ENCODE measurements at regions not wholly inside any gene's neighbourhood (a gene's known extent, or its start where the extent isn't known, plus 50 kb on each side); places are given as distances from the start of the nearest gene placed in this dataset.

DNA sequence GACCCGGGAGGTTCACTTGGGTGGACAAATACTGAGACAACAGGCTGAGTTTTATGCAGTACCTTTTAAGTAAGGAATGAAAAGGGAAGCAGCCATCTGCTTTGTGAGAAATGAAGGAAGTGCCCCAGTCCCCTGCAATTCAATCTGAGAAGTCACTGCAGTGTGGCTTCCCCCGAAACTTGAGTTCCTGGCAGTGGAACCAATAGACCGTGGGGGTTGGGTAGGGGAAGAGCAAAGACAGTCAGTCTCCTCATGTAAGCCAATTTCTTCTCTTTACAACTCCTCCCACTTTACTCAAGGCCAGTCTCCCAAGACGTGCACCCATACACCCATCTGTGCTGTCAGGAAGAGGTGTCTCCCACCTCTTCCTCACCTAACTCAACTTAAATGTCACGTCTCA is 206.5 kb downstream of the BCAT1 start:
- TF ChIP-seq FOXM1 (IDR thresholded peaks at IDR 0.05; ENCODE audit: borderline replicate concordance) = no peak
- no peak for TF ChIP-seq ARNT (IDR thresholded peaks at IDR 0.05)
- TF ChIP-seq ZNF384 (IDR thresholded peaks at IDR 0.05) = no peak
- TF ChIP-seq TARDBP (IDR thresholded peaks at IDR 0.05) = no peak
- no peak for TF ChIP-seq SP1 (IDR thresholded peaks at IDR 0.05)
- no peak for TF ChIP-seq CTBP1 (IDR thresholded peaks at IDR 0.05; ENCODE audit: borderline replicate concordance)
- no peak for TF ChIP-seq LEF1 (IDR thresholded peaks at IDR 0.05; ENCODE audit: borderline replicate concordance)
- TF ChIP-seq, protein P1, sequence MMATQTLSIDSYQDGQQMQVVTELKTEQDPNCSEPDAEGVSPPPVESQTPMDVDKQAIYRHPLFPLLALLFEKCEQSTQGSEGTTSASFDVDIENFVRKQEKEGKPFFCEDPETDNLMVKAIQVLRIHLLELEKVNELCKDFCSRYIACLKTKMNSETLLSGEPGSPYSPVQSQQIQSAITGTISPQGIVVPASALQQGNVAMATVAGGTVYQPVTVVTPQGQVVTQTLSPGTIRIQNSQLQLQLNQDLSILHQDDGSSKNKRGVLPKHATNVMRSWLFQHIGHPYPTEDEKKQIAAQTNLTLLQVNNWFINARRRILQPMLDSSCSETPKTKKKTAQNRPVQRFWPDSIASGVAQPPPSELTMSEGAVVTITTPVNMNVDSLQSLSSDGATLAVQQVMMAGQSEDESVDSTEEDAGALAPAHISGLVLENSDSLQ (IDR thresholded peaks at IDR 0.05) = no peak
- no peak for TF ChIP-seq NFRKB (IDR thresholded peaks at IDR 0.05)
- TF ChIP-seq FOXK2 (IDR thresholded peaks at IDR 0.05) = no peak
- TF ChIP-seq BHLHE40 (IDR thresholded peaks at IDR 0.05; ENCODE audit: borderline replicate concordance) = no peak
- no peak for TF ChIP-seq SUZ12 (IDR thresholded peaks at IDR 0.05)
- TF ChIP-seq ELF4 (IDR thresholded peaks at IDR 0.05) = no peak
- TF ChIP-seq L3MBTL2 (conservative IDR thresholded peaks at IDR 0.05) = no peak
- no peak for TF ChIP-seq HDGF (IDR thresholded peaks at IDR 0.05; ENCODE audit: borderline replicate concordance)
- TF ChIP-seq FOXA1 (IDR thresholded peaks at IDR 0.05) = no peak
- no peak for DNase-seq (ENCODE audit: extremely low spot score)
- CTCF ChIA-PET = no interaction called here
- POLR2A ChIA-PET = no interaction called here

DNA sequence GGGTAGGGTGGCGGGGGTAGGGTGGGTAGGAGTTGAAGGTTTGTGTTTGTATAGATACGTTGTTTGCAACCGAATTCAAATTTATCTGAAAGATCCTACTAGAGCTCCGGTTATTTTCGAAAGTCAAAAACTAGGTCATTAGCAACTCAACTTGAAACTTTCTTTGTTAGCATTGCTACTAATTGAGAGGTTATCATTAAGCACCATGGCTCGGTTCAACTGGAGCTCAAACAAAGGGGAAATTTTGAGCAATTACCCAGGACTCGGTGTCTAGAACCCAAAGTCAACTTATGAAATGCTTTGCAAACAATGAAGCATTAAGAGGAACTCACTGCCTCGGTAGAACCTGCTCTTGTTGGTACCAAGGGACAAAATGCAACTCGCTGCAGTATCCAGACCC is 207.7 kb downstream of the BCAT1 start:
- POLR2A ChIA-PET = no interaction called here
- TF ChIP-seq TARDBP (IDR thresholded peaks at IDR 0.05) (no peak), HDGF (IDR thresholded peaks at IDR 0.05; ENCODE audit: borderline replicate concordance) (no peak), L3MBTL2 (conservative IDR thresholded peaks at IDR 0.05) (no peak), SUZ12 (IDR thresholded peaks at IDR 0.05) (no peak), CTBP1 (IDR thresholded peaks at IDR 0.05; ENCODE audit: borderline replicate concordance) (no peak), NFRKB (IDR thresholded peaks at IDR 0.05) (no peak), ARNT (IDR thresholded peaks at IDR 0.05) (no peak), FOXK2 (IDR thresholded peaks at IDR 0.05) (no peak), LEF1 (IDR thresholded peaks at IDR 0.05; ENCODE audit: borderline replicate concordance) (no peak), FOXA1 (IDR thresholded peaks at IDR 0.05) (no peak), ELF4 (IDR thresholded peaks at IDR 0.05) (no peak), ZNF384 (IDR thresholded peaks at IDR 0.05) (no peak), BHLHE40 (IDR thresholded peaks at IDR 0.05; ENCODE audit: borderline replicate concordance) (no peak)
- TF ChIP-seq, protein P1 (IDR thresholded peaks at IDR 0.05) = no peak
- no peak for DNase-seq (ENCODE audit: extremely low spot score)
- CTCF ChIA-PET = no interaction called here

DNA sequence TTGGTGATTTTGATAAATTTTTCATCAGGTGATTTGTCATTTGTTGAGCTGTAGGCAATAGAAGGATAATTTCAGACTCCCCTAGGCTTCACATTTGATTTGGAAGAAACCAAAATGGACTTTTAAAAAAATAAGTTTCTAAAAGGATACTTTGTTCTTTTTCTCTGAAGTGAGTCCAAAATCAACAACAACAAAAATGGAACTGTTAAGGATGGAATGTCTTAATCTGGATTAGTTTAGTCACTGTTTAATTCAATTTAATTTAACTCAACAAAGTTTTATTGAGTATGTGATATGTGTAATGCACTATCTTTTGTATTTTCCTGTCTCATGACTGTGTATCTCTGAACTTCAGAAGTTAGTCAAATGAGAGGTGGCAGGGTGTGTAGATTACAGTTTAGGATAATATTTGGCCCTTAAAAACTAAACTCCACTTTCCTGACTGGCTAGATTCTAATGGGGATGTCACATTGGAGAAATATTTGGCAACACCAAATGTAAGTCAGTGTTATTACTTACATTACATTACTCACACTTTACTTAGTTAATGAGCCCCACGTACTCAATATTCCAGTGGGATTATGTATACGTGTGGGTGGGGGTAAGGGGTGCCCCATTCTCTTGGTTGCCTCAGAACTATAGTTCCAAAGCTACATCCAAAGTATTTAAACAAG is 209.7 kb downstream of the BCAT1 start:
- POLR2A ChIA-PET = no interaction called here

DNA sequence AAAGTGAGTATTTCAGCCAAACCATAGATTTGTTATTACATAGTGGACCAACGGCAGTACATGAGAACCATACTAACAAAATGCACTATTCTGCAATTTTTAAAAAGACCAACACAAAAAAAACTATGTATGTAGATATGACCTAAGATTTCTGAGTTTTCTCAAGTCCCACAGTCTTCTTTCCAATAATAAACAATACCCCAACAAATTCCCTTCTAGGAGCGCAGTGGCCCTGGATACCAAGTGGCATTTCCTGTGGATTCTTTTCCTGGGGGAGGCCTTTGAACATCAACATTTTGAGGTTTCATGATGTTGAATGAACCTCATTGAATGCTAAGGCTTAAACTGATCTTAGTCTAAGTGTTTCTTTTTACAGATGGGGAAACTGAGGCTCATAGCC is 210.5 kb downstream of the BCAT1 start:
- POLR2A ChIA-PET = no interaction called here
- no peak for DNase-seq (ENCODE audit: extremely low spot score)
- CTCF ChIA-PET = no interaction called here
- TF ChIP-seq ZNF384 (IDR thresholded peaks at IDR 0.05) (no peak), TARDBP (IDR thresholded peaks at IDR 0.05) (no peak), ELF4 (IDR thresholded peaks at IDR 0.05) (no peak), ARNT (IDR thresholded peaks at IDR 0.05) (no peak)
- TF ChIP-seq, protein P1 (IDR thresholded peaks at IDR 0.05) = no peak

More for the DNA sequence above, 209.7 kb downstream of the BCAT1 start:
- CTCF ChIA-PET = no interaction called here
- TF ChIP-seq SUZ12 (IDR thresholded peaks at IDR 0.05) (no peak), ZNF384 (IDR thresholded peaks at IDR 0.05) (no peak), HDGF (IDR thresholded peaks at IDR 0.05; ENCODE audit: borderline replicate concordance) (no peak), L3MBTL2 (conservative IDR thresholded peaks at IDR 0.05) (no peak), LEF1 (IDR thresholded peaks at IDR 0.05; ENCODE audit: borderline replicate concordance) (no peak), SP1 (IDR thresholded peaks at IDR 0.05) (no peak), CTBP1 (IDR thresholded peaks at IDR 0.05; ENCODE audit: borderline replicate concordance) (no peak), NFRKB (IDR thresholded peaks at IDR 0.05) (no peak), FOXM1 (IDR thresholded peaks at IDR 0.05; ENCODE audit: borderline replicate concordance) (no peak), ARNT (IDR thresholded peaks at IDR 0.05) (no peak), BHLHE40 (IDR thresholded peaks at IDR 0.05; ENCODE audit: borderline replicate concordance) (no peak), FOXK2 (IDR thresholded peaks at IDR 0.05) (no peak), ELF4 (IDR thresholded peaks at IDR 0.05) (no peak), FOXA1 (IDR thresholded peaks at IDR 0.05) (no peak), TARDBP (IDR thresholded peaks at IDR 0.05) (no peak)
- TF ChIP-seq, protein P1 (IDR thresholded peaks at IDR 0.05) = no peak
- no peak for DNase-seq (ENCODE audit: extremely low spot score)

DNA sequence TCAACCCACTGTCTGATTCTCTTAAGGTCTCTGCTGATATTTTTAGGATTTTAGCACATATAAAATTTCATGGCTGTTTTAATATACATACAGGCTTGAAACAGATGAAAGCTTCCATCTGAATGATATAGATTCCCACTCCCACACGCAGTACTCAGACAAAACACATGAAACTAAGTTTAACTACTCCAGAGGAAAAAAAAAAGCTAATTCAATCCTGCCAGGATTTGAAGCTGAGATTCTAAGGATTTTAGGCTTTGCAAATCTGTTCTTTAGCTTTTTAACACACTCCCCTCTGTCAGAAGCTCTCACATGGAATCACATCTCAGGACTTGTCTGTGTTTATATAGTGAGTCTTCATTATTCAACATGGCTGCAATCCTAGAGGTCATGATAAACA is 217.3 kb downstream of the BCAT1 start:
- CTCF ChIA-PET = no interaction called here
- TF ChIP-seq SP1 (IDR thresholded peaks at IDR 0.05) (no peak), CTBP1 (IDR thresholded peaks at IDR 0.05; ENCODE audit: borderline replicate concordance) (no peak), NFRKB (IDR thresholded peaks at IDR 0.05) (no peak), BHLHE40 (IDR thresholded peaks at IDR 0.05; ENCODE audit: borderline replicate concordance) (no peak)
- TF ChIP-seq, protein P1 (IDR thresholded peaks at IDR 0.05) = no peak
- DNase-seq (ENCODE audit: extremely low spot score) = no peak
- POLR2A ChIA-PET = no interaction called here
